K562 (cell line): ENCODE measurements at regions not wholly inside any gene's neighbourhood (a gene's known extent, or its start where the extent isn't known, plus 50 kb on each side); places are given as distances from the start of the nearest gene placed in this dataset.

ENCODE experiments used
- ATAC-seq: fragments of 200-7000 bp; cut with Tn5 transposase; 3 replicates; pipeline ENCODE4 v1.9.1; 2020; ENCODE audit warnings: moderate library complexity
- BruUV-seq: library from RNA; stranded (reverse); fragments of 400-500 nt; replicated peaks from 2 replicates; lab custom pipeline; 2021; lab: Mats Ljungman, UMichigan
- CTCF ChIA-PET: fragments of 300-600 bp; formaldehyde crosslinking; extraction: SDS; loops from one replicate; lab custom pipeline; 2021; ENCODE audit warnings: low intra/inter-chr PET ratio; lab: Yijun Ruan, JAX
- POLR2A ChIA-PET: fragments of 300-600, 350-650 bp; sonication (Branson Sonifier 250); formaldehyde crosslinking; extraction: SDS; loops from one replicate; lab custom pipeline; 2021; ENCODE audit warnings: antibody characterized with exemption, inconsistent platforms; lab: Yijun Ruan, JAX
- DNase-seq, 4 experiments: peaks; one replicate each; pipeline versions ENCODE4 v3.0.0 to v3.0.0-alpha.2; 2011 to 2018; ENCODE audit warnings: low spot score in 3 of 4, mixed read lengths in 3 of 4; ENCODE audit errors: extremely low read depth in 1 of 4
- FAIRE-seq: peaks from 2 replicates; lab custom pipeline; 2011; peaks lifted over from hg19 to GRCh38; lab: Jason Lieb, UNC
- H2AFZ ChIP-seq: 2 replicates; pipeline ENCODE4 v1.6.0; 2011; ENCODE audit warnings: low read depth, low read length, control low read depth, inconsistent platforms
- H3K27ac ChIP-seq: fragments of 200-600 bp; 3 replicates; pipeline ENCODE4 v1.8.0; 2011; ENCODE audit warnings: low read depth, mild to moderate bottlenecking, control low read depth, inconsistent platforms, low read length, moderate library complexity, mixed read lengths; ENCODE audit errors: extremely low read depth
- H3K27me3 ChIP-seq, 2 experiments: fragments of 300-600 bp in 1 of 2; 2 replicates in 1 of 2; 3 replicates in 1 of 2; pipeline versions ENCODE4 v1.6.0 to v1.8.0; 2011; ENCODE audit warnings: inconsistent platforms in 2 of 2, low read length in 2 of 2, mild to moderate bottlenecking in 1 of 2, mixed read lengths in 1 of 2, moderate library complexity in 1 of 2; ENCODE audit not compliant: control insufficient read depth in 2 of 2, insufficient read depth in 2 of 2
- H3K36me3 ChIP-seq: fragments of 300-600 bp; 3 replicates; pipeline ENCODE4 v1.8.0; 2011; ENCODE audit warnings: mild to moderate bottlenecking, low read length, inconsistent platforms; ENCODE audit not compliant: control insufficient read depth, insufficient read depth
- H3K4me1 ChIP-seq, 2 experiments: fragments of 200-600 bp in 1 of 2; replicated peaks in 1 of 2; 2 replicates in 1 of 2; 3 replicates in 1 of 2; pipeline versions ENCODE4 v1.5.1 to v1.8.0; 2011; ENCODE audit warnings: inconsistent platforms in 2 of 2, low read length in 2 of 2, mild to moderate bottlenecking in 1 of 2, mixed read lengths in 1 of 2, moderate library complexity in 1 of 2; ENCODE audit not compliant: control insufficient read depth in 2 of 2, insufficient read depth in 2 of 2
- H3K4me2 ChIP-seq: 2 replicates; pipeline ENCODE4 v1.6.1; 2011; ENCODE audit warnings: low read length, control low read depth, inconsistent platforms, mixed read lengths; ENCODE audit not compliant: insufficient read depth
- H3K4me3 ChIP-seq: fragments of 200-600 bp; sonication (generic), shearing (Covaris generic); 2 replicates; pipeline ENCODE4 v1.5.1; 2016; ENCODE audit warnings: control low read depth, inconsistent platforms
- H3K79me2 ChIP-seq: fragments of 200-600 bp; 3 replicates; pipeline ENCODE4 v1.8.0; 2011; ENCODE audit warnings: low read length, inconsistent platforms; ENCODE audit not compliant: control insufficient read depth, insufficient read depth
- H3K9ac ChIP-seq, 2 experiments: 2 replicates each; pipeline versions ENCODE4 v1.6.0 to v1.6.1; 2011; ENCODE audit warnings: low read depth in 2 of 2, low read length in 2 of 2, control low read depth in 1 of 2, inconsistent platforms in 1 of 2, mild to moderate bottlenecking in 1 of 2, mixed read lengths in 1 of 2; ENCODE audit not compliant: insufficient read depth in 1 of 2
- H3K9me1 ChIP-seq: one replicate; pipeline ENCODE4 v1.6.0; 2011; ENCODE audit warnings: inconsistent platforms, mild to moderate bottlenecking, low read length, moderate library complexity; ENCODE audit not compliant: control insufficient read depth, insufficient read depth
- H3K9me3 ChIP-seq: replicated peaks from 2 replicates; pipeline ENCODE4 v1.5.1; 2011; ENCODE audit warnings: low read depth, low read length, inconsistent platforms; ENCODE audit not compliant: control insufficient read depth, insufficient read depth
- H4K20me1 ChIP-seq: replicated peaks from 2 replicates; pipeline ENCODE4 v1.6.1; 2011; ENCODE audit warnings: low read length, inconsistent platforms, mixed read lengths; ENCODE audit not compliant: control insufficient read depth, insufficient read depth
- CHD1 ChIP-seq: fragments of 200-600 bp; sonication (generic); IDR thresholded peaks from one replicate; pipeline ENCODE4 v1.6.1; 2012; ENCODE audit warnings: mild to moderate bottlenecking, moderate library complexity, low read length, inconsistent platforms
- CSDE1 ChIP-seq, 2 experiments: fragments of 450-650 bp; IDR thresholded peaks; 2 replicates each; pipeline ENCODE4 v1.6.1; 2016; ENCODE audit warnings: mild to moderate bottlenecking in 1 of 2
- ETV1 ChIP-seq: fragments of 450-650 bp; conservative IDR thresholded peaks from 2 replicates; pipeline ENCODE4 v1.6.1; 2016; ENCODE audit warnings: missing genetic modification characterization, control low read depth, low read depth, missing compliant biosample characterization
- MTA2 ChIP-seq: fragments of 450-650 bp; IDR thresholded peaks from 2 replicates; pipeline ENCODE4 v1.6.1; 2016; ENCODE audit warnings: low read depth
- POLR2AphosphoS2 ChIP-seq: IDR thresholded peaks from 2 replicates; pipeline ENCODE4 v1.6.1; 2012; ENCODE audit warnings: low read length, improper control_type of control experiment
- RFX7 ChIP-seq: fragments of 250-450 bp; sonication (Bioruptor Pico); IDR thresholded peaks from 2 replicates; pipeline ENCODE4 v1.5.1; 2021; ENCODE audit warnings: mild to moderate bottlenecking
- SMAD4 ChIP-seq: fragments of 250-450 bp; sonication (Bioruptor Pico); conservative IDR thresholded peaks from 2 replicates; pipeline ENCODE4 v1.8.0; 2021; ENCODE audit warnings: inconsistent platforms, mild to moderate bottlenecking, moderate library complexity
- ZNF217 ChIP-seq: sonication (generic); formaldehyde crosslinking; IDR thresholded peaks from 2 replicates; pipeline ENCODE4 v1.8.0; 2022; ENCODE audit warnings: mild to moderate bottlenecking, missing genetic modification reagents
- ZNF695 ChIP-seq: fragments of 450-650 bp; formaldehyde crosslinking; IDR thresholded peaks from 2 replicates; pipeline ENCODE4 v1.4.0; 2020; ENCODE audit warnings: mild to moderate bottlenecking, moderate library complexity
- ZNF764 ChIP-seq: fragments of 250-450 bp; sonication (Bioruptor Pico); IDR thresholded peaks from 2 replicates; pipeline ENCODE4 v1.4.0; 2020; ENCODE audit warnings: low read depth, mild to moderate bottlenecking, moderate library complexity
- WGBS: fragments of 100-300 bp; shearing (Covaris generic); methylation state at CpG from one replicate; pipeline ENCODE4 v1.1.6; 2016; ENCODE audit warnings: low coverage, mixed read lengths; ENCODE audit not compliant: insufficient coverage; ENCODE audit errors: missing lambda C conversion rate; 5-methylcytosine and 5-hydroxymethylcytosine counted together
- in situ Hi-C: fragments of 300-500 bp; cut with MboI; formaldehyde crosslinking; loops from 4 replicates; pipeline ENCODE4 v1.15.0; 2018; ENCODE audit warnings: inconsistent platforms, mixed read lengths
- intact Hi-C: fragments of 100-400 bp; cut with micrococcal nuclease; formaldehyde crosslinking; loops from 2 replicates; pipeline ENCODE4 v1.14.2; 2022
- TF ChIP-seq, protein P1 (sequence below), 2 experiments: fragments of 250-450 bp in 1 of 2; fragments of 450-650 bp in 1 of 2; sonication (Bioruptor Pico) in 1 of 2; IDR thresholded peaks; 2 replicates each; pipeline versions ENCODE4 v1.6.1 to v1.8.0; 2016 to 2021; ENCODE audit warnings: mild to moderate bottlenecking in 2 of 2, moderate library complexity in 2 of 2, missing compliant biosample characterization in 1 of 2, missing genetic modification characterization in 1 of 2
- TF ChIP-seq, protein P2 (sequence below): fragments of 250-450 bp; sonication (Bioruptor Pico); IDR thresholded peaks from 2 replicates; pipeline ENCODE4 v1.4.0; 2020; ENCODE audit warnings: mild to moderate bottlenecking, moderate library complexity

DNA sequence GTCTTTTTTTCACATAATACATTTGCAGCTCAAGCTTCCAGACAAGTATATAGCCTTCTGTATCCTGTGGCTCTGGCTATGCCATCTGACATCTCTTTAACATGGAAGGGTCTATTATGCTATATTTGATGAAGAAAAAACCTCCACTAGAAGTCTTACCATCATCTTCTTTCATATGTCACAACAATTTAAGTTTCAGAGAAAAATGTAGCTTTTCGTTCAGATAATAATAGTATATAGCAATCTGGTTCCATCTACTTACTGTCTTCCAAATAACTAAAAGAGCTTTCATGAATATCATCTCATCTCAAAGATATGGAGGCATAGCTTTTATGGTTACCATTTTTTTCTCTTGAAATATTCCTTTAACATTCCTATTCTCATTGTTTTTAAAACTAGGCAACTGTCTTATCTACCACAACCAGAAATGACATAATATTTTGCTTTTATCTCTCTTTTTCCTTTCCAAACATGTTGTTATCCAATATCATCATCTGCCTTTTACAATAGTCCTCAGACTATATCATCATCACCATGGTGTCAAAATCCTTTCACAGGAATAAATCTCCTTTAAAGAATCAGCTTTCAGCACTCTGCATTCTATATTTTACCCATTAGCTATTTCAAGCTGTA, 1005.1 kb downstream of the PDHA2 start:
- Histone ChIP-seq H2AFZ (no peak overlapping the region), H3K9ac (no peak overlapping the region), H3K9me1 (no peaks in the 10 kb centered on the region), H3K4me1 (no peaks in the 10 kb centered on the region), H3K79me2 (no peaks in the 10 kb centered on the region), H3K4me2 (no peak overlapping the region), H3K4me3 (no peak overlapping the region), H3K36me3 (no peaks in the 10 kb centered on the region), H4K20me1 (no peaks in the 10 kb centered on the region), H3K9me3 (no peaks in the 10 kb centered on the region), H3K27ac (no peak overlapping the region), H3K27me3 (no peaks in the 10 kb centered on the region)
- DNase-seq = no peak
- no TSS peak for BruUV-seq
- intact Hi-C loops (no loop called here), in situ Hi-C loops (no loop called here)
- FAIRE-seq = no peak
- CTCF ChIA-PET = no interaction called here
- 0% methylated on average over 1 of the region's 1 CpG for WGBS
- TF ChIP-seq MTA2 (no peak), ZNF695 (CRISPR knock-in tag) (no peak), CHD1 (no peak), ZNF217 (no peak), ZNF764 (CRISPR knock-in tag) (no peak), POLR2AphosphoS2 (no peak), RFX7 (CRISPR knock-in tag) (no peak), SMAD4 (CRISPR knock-in tag) (no peak), CSDE1 (IDR thresholded peaks at IDR 0.05) (no peak), ETV1 (no peak)
- TF ChIP-seq, protein P1, sequence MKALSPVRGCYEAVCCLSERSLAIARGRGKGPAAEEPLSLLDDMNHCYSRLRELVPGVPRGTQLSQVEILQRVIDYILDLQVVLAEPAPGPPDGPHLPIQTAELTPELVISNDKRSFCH (CRISPR knock-in tag; IDR thresholded peaks at IDR 0.05) = no peak
- TF ChIP-seq, protein P1 (tag; IDR thresholded peaks at IDR 0.05) = no peak
- TF ChIP-seq, protein P2, sequence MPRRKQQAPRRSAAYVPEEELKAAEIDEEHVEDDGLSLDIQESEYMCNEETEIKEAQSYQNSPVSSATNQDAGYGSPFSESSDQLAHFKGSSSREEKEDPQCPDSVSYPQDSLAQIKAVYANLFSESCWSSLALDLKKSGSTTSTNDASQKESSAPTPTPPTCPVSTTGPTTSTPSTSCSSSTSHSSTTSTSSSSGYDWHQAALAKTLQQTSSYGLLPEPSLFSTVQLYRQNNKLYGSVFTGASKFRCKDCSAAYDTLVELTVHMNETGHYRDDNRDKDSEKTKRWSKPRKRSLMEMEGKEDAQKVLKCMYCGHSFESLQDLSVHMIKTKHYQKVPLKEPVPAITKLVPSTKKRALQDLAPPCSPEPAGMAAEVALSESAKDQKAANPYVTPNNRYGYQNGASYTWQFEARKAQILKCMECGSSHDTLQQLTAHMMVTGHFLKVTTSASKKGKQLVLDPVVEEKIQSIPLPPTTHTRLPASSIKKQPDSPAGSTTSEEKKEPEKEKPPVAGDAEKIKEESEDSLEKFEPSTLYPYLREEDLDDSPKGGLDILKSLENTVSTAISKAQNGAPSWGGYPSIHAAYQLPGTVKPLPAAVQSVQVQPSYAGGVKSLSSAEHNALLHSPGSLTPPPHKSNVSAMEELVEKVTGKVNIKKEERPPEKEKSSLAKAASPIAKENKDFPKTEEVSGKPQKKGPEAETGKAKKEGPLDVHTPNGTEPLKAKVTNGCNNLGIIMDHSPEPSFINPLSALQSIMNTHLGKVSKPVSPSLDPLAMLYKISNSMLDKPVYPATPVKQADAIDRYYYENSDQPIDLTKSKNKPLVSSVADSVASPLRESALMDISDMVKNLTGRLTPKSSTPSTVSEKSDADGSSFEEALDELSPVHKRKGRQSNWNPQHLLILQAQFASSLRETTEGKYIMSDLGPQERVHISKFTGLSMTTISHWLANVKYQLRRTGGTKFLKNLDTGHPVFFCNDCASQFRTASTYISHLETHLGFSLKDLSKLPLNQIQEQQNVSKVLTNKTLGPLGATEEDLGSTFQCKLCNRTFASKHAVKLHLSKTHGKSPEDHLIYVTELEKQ (CRISPR knock-in tag) = no peak
- POLR2A ChIA-PET = interaction anchor here (0.6 kb wide), 1 partner anchor 201 kb away, joined by 3 read pairs; no protein-coding TSS in a partner anchor
- ATAC-seq = no peak
